Stomach (tissue), 4 donors: ENCODE measurements at regions not wholly inside any gene's neighbourhood (a gene's known extent, or its start where the extent isn't known, plus 50 kb on each side); places are given as distances from the start of the nearest gene placed in this dataset.

Experiments used
- EP300 ChIP-seq: sonication (generic); formaldehyde crosslinking; IDR thresholded peaks from one replicate; pipeline ENCODE4 v1.6.1; 2017; ENCODE audit warnings: antibody characterized with exemption
- TF ChIP-seq, protein P1 (sequence below), 7 experiments: fragments of 450-650 bp in 4 of 7; fragments of 200-600 bp in 3 of 7; sonication (generic) in 3 of 7; IDR thresholded peaks; one replicate each; pipeline ENCODE4 v1.5.1; 2016 to 2019; ENCODE audit warnings: antibody characterized with exemption in 7 of 7, control low read depth in 2 of 7, mild to moderate bottlenecking in 1 of 7

DNA sequence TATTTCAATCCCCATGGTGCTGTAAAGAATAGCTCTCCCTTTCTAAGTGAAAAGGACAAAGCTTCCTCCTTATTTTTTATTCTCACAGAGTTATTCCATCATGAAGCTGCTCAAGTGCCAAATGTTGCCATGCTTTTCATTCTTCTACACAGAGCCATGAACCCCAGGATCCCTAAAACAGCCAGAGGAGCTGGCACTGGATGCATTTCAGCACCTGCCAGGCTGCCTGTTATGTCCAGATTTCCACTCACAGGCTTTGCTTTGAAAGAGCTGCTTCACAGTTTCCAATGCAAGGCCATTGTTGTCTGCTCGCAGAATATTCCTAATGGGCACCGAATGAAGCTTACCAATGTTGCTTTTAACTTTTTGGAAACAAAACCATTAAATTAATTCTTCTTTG lies 256.2 kb upstream of the NPSR1 start:
- TF ChIP-seq, protein P1, sequence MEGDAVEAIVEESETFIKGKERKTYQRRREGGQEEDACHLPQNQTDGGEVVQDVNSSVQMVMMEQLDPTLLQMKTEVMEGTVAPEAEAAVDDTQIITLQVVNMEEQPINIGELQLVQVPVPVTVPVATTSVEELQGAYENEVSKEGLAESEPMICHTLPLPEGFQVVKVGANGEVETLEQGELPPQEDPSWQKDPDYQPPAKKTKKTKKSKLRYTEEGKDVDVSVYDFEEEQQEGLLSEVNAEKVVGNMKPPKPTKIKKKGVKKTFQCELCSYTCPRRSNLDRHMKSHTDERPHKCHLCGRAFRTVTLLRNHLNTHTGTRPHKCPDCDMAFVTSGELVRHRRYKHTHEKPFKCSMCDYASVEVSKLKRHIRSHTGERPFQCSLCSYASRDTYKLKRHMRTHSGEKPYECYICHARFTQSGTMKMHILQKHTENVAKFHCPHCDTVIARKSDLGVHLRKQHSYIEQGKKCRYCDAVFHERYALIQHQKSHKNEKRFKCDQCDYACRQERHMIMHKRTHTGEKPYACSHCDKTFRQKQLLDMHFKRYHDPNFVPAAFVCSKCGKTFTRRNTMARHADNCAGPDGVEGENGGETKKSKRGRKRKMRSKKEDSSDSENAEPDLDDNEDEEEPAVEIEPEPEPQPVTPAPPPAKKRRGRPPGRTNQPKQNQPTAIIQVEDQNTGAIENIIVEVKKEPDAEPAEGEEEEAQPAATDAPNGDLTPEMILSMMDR (IDR thresholded peaks at IDR 0.05): no peak
- TF ChIP-seq EP300: no peak
